Kidney glomerular epithelial cell (primary cell): ENCODE measurements at regions not wholly inside any gene's neighbourhood (a gene's known extent, or its start where the extent isn't known, plus 50 kb on each side); places are given as distances from the start of the nearest gene placed in this dataset.

Source experiments
- DNase-seq: peaks from one replicate; lab custom pipeline; 2025; lab: John Stamatoyannopoulos, UW

DNA sequence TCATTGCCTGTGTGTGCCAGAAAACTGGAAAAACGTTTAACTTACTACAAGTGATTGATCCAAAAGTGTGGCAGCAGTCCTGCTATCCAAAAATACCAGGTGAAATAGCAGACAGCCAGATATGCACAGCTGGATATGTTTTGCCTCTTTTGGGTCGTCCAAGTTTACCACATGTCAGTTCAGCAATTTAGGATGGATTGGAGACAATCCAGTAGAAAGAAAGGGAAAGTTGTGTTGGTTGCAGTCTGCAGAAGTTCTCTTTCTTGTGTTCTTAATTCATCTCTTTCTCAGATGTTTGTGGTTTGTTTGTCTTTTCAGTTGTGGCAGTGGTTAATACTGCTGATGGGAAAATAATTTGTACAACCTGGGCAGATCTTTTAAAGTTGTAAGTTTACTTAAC is 645.0 kb downstream of the PTPRC start:
- no peak for DNase-seq

- no peak for DNase-seq
Observed at GRCh38 chr1:199287206-199287605, 648.4 kb downstream of the PTPRC start.

DNA sequence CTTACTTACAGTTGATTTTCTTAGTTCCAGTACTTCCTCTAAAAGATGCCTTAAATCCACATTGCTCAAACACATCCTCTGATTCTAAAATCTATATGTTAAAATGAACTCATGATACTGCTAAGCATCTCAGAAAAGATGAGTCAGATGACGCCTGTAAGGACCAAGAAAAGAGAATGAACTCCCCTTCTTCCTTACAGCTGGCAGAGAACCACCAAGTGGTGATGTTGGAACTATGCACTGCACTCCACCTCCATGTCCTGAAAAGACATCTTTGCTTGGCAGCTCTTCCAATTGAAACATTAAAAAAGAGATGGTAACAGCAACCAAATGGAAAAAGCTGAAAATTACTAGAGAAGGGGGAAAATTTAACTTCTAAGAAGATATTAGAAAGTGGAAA is 648.8 kb downstream of the PTPRC start:
- no peak for DNase-seq

DNA sequence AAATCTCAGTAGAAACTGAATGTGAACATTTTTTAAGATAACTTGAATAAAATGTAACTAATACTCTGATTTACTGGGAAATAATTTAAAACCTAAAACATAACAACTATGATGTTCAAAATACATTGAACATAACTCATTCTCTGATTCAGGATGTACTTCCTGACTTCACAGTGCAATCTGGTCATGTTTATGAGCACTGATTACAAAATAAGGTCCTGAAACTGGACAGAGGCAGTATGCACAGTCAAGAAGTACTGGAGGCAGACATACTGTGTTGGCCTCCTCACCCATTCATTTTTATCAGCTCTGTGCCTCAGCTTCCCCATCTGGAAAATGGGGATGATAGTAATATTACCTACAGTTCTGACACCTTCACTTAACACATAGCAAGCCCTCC is 651.3 kb downstream of the PTPRC start:
- no peak for DNase-seq

- no peak for DNase-seq
Observed at GRCh38 chr1:199291022-199291740, 652.3 kb downstream of the PTPRC start.

DNA sequence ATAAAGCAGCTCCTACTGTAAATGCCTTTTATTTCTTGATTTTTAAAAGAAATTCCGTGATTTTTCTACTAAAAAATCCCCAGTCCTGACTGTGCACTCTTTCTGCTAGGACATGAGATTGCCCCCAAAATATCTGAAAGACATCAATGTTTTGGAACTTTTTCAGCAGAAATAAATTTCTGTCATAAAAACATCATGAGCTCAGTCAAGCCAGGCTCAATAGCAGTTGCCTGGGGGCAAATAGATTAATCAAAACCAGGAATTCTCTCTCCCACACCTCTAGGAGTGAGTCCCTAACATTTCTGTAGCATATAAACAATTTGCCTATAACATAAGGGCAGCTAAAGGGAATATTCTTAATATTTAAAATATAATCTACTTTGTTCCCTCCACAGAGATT is 654.1 kb downstream of the PTPRC start:
- DNase-seq, result no peak

DNA sequence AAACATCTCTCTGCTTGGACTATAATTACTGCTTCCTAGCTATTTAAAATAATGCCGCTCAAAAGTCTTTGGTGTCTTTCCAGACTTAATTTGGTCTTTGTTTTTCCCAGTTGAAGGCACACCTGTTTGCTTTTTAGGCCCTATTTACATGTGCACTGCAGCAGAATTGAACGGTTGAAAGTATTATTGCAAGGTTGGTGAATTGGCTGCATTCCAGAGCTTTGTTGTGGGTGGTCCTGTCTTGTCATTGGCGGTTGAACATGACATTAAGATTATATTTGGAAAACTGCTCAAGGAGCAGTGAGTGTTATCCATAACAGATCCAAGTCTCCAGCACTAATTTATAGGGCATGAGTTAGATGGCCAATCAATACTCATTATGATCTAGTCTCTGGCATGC is 656.3 kb downstream of the PTPRC start:
- DNase-seq, result no peak

DNA sequence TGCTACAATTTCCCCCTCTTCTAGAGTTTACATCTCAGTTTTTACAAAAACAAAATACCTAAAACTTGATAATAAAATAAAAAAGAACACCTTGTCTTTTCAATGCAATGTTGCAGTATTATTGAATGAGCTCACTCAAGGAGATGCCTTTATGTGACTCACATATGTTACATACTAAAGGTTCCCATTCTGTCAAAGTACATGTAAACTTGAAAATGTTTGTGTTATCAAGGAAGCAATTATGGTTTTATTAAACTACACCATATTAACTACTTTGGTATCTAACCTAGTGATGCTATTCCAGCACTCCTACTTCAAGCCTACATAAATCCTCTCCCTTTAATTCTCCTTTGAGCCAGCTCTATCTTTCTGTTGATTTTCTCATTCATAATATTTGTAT is 658.3 kb downstream of the PTPRC start:
- no peak for DNase-seq

GRCh38 chr1:199297887-199298286 is 659.0 kb downstream of the PTPRC start:
- no peak for DNase-seq

GRCh38 chr1:199298825-199299224 is 660.0 kb downstream of the PTPRC start:
- no peak for DNase-seq

- no peak for DNase-seq
Observed at GRCh38 chr1:199301472-199302217, 662.8 kb downstream of the PTPRC start.

GRCh38 chr1:199302554-199302953 is 663.7 kb downstream of the PTPRC start:
- no peak for DNase-seq

DNA sequence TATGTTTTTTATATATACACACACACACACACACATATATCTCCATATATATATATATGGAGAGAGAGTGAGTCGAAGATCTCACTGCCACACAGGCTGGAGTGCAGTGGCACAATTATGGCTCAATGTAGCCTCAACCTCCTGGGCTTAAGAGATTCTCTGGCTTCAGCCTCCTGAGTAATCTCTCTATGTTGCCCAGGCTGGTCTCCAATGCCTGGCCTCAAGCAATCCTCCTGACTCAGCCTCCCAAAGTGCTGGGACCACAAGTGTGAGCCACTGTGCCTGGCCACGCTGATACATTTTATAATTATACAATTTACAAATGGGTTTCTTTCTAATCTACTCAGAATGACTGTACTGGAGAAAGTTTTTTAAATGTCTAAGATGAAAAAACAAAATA is 664.2 kb downstream of the PTPRC start:
- DNase-seq, result no peak

DNA sequence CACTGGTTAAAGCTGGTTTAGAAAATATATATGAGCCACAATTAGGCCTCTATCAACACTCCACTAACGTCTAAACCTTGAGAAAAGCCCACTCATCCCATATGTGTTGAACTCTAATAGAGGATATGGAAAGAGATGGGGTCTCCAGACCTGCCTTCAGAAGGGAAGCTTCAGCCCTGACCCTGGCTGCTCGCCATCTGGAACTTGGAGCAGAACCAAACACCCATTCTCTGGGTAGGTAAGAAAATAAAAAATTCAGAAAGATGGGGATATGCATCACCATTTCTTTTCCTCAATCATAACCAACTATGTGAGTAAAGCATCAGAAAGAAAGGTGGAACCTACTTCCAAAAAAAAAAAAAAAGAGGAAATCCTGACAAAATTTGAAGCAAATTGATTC is 666.2 kb downstream of the PTPRC start:
- DNase-seq, result no peak

- no peak for DNase-seq
Observed at GRCh38 chr1:199307496-199308264, 668.8 kb downstream of the PTPRC start.

DNA sequence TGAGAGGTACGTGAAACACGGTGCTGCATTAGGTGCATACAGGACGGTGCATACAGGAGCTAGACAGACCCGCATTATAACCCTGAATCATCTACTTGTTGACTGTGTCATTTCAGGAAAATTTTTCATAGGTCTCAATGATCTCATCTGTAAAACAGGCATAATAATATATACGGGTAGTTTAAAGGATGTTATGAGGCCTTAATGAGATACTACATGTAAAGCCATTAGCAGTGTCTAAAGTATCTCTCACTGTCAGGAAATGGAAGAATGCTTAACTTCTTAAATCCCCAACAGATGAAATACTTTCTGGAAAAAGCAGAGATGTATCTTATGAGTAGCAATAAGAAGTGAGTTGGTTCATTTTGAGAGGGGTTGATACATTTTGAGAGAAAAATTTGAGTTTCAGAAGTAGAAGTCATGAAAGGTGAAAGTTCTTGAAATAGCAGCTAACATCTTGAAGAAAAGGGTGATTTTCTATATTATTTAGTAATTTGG is 669.6 kb downstream of the PTPRC start:
- no peak for DNase-seq

DNA sequence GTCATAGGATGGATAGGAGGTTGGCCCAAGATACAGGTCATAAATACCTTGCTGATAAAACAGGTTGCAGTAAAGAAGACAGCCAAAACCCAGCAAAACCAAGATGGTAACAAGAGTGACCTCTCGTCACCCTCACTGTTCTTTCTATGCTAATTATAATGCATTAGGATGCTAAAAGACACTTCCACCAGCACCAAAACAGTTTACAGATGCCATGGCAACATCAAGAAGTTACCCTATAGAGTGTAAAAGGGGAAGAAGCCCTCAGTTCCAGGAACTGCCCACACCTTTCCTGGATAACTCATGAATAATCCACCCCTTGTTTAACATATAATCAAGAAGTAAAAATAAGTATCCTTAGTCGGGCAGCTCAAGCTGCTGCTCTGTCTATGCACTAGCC is 671.9 kb downstream of the PTPRC start:
- DNase-seq, result no peak

GRCh38 chr1:199311478-199312262 is 672.8 kb downstream of the PTPRC start:
- DNase-seq, result no peak

GRCh38 chr1:199312626-199313025 is 673.8 kb downstream of the PTPRC start:
- DNase-seq, result no peak

DNA sequence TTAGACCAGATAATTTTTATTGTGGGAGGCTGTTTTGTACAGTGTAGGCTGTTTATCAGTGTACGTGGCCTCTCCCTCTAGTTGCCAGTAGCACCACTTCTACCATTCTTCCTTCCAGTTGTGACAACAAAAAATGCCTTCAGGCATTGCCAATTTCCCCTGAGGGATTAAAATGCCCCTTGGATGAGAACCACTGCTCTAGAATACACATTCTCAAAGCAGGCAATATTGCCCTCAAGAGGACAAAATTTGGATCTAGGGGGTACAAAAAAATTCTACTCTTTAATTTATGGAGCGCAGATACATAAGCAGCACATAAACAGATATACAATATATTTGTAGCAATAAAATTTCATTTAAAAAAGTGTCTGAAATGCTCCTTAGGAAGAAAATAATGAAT is 674.6 kb downstream of the PTPRC start:
- no peak for DNase-seq

DNA sequence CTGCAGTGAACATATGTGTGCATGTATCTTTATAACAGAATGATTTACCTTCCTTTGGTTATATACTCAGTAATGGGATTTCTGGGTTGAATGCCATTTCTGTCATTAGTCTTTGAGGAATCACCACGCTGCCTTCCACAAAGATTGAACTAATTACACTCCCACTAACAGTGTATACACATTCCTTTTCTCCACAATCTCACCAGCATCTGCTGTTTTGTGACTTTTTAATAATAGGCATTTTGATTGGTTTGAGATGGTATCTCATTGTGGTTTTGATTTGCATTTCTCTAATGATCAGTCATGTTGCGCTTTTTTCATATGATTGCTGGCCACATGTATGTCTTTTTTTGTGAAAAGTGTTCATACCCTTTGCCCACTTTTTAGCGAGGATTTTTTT is 680.5 kb downstream of the PTPRC start:
- DNase-seq, result no peak

- DNase-seq, result no peak
Observed at GRCh38 chr1:199322278-199322677, 683.4 kb downstream of the PTPRC start.
